GDM1 (cell line): ENCODE measurements at regions not wholly inside any gene's neighbourhood (a gene's known extent, or its start where the extent isn't known, plus 50 kb on each side); places are given as distances from the start of the nearest gene placed in this dataset.
"Not testable (repeated sequence)": the region's sequence is repeated elsewhere in the genome, so short reads cannot be mapped to it uniquely, and the experiment has no call there.

Experiments
- DNase-seq: peaks from one replicate; lab custom pipeline; 2025; lab: John Stamatoyannopoulos, UW

GRCh38 chr17:21470422-21470821, 94.3 kb downstream of the KCNJ12 start:
- not testable (repeated sequence) for DNase-seq

GRCh38 chr17:21470861-21471260, 94.7 kb downstream of the KCNJ12 start:
- no peak for DNase-seq

DNA sequence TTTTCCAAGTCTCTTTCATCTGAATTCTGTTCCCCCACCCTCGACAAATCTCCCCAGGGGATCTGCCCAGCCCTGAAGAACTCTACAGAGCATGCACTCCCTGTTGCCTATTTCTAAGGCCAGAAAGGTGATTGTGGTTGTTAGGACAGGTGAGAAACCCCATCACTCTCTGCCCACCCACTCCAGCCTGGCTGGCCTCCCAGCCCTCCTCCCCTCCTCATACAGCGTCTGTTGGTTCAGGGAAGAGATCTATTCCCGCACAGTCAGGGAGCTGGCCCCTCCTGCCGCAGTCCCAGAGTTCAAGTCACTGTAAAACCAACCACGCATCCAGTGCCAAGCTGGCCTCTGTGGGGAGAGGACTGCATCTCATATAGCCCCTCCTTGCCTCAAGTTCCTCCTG, 98.7 kb downstream of the KCNJ12 start:
- no peak for DNase-seq

DNA sequence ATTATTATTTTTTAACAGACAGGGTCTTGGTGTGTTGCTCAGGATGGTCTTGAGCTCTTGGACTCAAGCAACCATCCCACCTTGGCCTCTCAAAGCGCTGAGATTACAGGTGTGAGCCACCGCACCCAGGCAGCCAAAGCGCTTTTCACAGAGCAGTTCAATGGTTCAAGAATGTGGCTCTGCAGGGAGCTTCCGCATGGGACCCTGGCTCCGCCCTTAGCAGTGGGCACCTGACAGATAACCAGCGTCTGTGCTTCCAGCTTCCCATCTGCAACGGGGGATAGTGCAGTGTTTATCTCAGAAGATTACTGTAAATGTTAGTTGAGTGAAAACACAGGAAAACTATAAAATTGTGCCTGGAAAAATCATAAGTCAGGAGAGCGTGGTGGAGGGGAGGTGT, 99.4 kb downstream of the KCNJ12 start:
- DNase-seq, result no peak

DNA sequence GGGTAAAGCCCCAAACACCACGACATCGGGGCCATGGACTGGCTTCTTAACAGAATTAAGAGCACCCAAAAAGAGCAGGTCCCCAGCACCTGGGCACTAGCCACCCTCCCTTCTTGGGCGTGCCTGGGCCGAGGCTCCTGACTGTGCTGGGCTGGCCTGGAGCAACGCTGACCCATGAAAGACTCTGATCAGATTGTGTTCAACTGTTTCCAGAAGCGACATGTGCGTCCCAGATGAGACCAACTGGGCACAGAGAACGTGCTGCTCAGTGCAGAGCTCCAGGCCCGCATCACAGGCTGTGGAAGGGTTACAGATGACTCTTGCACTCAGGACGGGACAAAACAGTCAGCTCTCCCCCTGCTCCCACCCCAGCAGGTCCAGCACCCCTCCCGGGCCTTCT, 100.7 kb downstream of the KCNJ12 start:
- DNase-seq, result no peak

- no peak for DNase-seq
Measured at GRCh38 chr17:21482189-21482865, 106.2 kb downstream of the KCNJ12 start.

DNA sequence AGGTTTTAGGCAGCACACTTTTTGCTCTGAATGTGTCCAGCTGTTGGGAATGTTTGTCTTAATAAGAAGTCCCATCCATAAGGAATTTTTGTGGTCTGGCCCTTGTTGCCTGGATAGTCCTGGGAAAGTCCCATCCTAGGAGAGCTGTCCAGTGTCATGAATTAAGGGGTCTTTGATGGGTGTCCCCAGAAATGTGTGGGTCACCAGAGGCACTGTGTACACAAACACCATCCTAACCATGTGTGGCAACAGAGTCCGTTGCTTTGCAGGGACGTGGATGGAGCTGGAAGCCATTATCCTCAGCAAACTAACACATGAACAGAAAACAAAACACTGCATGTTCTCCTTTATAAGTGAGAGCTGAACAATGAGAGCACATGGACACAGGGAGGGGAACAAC, 111.9 kb downstream of the KCNJ12 start:
- DNase-seq, result not testable (repeated sequence)

GRCh38 chr17:21493993-21494392, 117.8 kb downstream of the KCNJ12 start:
- DNase-seq, result no peak

GRCh38 chr17:21495281-21495680, 119.1 kb downstream of the KCNJ12 start:
- no peak for DNase-seq

DNA sequence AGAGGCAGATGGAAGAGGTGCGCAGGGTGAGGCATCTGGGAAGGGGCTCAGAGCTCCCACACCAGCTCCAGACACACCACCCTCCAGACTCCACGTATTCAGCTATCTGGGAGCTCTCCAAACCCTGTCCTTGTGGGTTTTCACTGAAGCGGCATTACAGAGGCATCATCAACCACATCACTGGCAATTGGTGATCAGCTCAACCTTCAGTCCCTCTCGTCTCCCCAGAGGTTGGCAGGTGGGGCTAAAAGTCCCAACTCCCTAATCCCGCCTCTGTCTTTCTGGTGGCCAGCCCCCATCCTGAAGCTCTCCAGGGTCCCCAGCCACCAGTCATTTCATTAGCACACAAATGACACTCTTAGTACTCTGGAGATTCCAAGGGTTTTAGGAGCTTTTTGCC, 123.9 kb downstream of the KCNJ12 start:
- no peak for DNase-seq

DNA sequence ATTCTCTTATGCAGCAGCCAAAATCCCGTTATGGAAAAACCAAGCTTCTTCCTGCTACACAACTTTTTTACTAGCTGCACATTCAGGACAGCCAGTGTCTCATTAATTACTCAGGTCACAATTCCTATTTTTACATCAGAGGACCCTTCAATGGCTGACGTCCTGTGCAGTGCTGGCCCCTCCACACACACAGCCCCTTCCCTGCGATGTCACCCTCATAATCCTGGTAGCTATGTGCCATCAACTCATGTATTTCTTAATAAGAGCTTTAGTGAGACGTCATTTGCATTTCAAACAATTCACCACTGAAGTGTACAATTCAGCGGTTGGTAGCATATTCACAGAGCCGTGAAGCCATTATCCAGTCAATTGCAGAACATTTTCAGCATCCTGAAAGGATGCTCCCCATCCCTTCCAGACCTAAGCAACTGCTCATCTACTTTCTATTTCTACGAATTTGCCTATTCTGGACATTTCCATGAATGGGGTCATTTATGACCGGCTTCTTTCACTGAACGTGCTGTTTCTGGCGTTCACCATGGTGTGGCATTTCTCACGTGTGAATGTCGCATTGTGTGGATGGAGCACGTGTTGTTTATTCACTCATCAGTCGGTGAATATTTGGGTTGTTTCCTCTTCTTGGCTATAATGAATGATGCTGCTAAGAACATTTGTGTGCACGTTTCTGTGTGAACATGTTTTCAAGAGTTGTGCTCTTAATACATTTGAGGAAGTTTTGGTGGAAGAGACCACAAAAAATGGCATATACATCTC, 126.0 kb downstream of the KCNJ12 start:
- not testable (repeated sequence) for DNase-seq

DNA sequence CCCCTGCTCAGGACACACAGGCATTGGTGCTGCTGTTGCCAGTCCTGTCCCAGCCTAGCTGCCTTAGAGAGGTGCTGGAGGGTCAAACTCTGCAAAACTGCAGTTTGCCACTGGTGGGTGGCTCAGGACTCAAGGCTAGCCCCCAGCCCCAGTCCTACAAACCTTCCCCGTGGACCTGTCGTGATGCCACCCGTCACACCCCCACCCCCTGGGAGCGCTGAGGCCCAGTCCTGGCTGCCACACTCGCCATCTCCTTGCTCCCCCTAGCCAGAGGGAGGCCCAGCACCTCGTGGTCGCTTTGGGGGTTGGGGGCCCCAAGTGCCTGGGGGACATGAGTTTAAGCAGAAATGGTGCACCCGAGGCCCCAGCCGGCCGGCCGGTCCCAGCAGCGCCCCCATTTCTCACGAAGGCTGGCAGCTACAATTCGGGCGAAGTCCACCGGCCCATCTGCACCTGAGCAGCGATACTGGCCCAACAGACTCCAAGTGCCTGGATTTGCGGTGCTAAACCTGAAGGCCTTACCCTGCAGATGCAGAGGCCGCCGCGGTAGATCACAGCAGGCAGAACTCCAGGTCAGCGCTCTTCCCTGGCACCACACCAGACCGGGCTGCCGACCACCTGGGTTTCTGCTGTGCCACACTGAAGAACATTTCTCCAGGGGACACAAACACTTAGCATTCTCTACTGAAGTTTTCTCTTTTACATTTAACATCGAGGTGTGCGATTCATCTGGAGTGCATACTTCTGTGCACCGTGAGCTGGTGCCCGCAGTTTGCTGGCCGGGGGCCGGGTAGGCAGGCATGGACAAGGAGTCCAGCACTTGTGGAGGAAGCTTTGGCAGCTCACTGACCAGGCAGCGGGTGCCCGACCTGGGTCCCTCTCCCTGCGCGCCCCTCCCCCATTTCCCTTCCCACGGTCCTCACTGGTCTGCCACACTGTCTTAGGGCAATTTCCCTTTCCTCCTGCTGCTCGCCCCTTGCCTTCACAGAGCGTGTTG, 130.0 kb downstream of the KCNJ12 start:
- no peak for DNase-seq

DNA sequence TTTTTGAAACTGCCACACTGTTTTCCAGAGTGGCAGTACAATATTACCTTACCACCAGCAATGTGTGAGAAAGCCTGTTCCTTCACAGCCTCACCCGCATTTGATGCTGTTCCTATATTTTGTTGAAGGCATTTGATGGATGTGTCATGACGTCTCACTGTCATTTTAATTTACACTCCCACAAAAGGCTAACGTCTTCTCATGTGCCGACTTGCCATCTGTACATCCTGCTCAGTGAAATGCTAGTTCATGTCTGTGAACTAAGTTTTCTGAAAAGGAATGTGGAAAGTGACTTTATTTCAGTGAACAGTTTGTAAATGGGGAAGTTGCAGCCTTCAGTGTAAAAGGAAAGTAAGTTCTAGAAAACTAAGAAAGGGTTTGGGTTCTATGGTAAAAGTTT, 131.6 kb downstream of the KCNJ12 start:
- DNase-seq, result not testable (repeated sequence)

DNA sequence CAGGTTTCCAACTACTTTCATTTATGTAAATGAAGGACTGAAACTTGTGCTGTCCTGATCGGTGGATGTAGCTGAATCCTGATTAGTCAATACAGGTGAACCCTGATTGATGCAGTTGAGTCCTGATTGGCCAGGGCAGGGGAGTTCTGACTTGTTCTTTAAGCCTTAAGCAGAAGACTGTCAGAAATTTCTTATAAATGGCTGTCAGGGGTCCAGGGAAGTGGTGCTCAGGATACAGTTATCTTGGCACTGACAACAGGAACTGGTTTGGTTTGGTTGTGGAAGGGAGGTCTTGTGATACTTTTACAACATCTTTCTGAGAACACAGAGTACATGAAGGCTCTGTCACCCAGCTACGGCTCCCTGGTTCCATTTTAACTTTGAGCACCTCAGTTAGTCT, 132.1 kb downstream of the KCNJ12 start:
- DNase-seq, result no peak

DNA sequence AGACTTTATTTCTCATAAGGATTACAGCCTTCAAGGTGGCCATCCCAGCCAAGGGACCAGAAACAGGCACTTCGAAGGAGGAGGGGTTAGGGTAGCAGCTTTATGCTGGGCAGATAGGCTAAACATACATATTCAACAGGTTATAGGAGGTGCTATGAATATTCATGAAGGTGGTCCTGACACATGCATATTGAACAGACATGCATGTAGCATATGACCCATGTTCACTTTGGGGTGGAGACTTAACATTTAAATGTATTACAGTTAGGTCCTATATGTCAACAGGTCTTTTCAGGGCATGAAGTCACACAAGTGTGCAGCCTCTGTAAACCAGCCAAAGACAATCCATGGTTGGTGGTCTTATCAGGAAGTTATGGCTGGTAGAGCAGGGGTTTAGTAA, 133.2 kb downstream of the KCNJ12 start:
- DNase-seq, result not testable (repeated sequence)

DNA sequence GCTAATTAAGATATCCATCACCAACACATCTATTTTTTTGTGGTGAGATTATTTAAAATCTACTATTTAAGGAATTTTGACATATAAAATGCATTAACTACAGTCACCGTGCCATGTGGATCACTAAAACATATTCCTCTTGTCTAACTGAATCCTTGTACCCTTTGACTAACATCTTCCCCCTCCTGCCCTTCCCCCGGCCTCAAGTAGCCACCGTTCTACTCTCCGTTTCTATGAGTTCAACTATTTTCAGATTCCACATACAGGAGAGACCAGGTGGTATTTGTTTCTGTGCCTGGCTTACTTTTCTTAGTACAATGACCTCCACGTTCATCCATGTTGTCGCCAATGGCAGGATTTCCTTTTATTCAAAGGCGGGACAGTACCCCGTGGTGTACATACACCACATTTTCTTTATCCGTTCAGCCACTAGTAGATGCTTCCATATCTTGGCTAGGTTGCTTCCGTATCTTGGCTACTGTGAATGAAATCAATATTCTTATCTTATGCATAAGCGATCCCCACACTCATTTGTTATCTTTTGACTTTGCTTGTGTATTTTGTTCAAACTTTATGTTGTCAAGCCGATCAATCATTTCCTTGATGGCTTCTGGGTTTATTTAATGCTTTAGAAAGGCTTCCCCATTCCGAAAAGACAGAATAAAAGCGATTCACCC, 134.7 kb downstream of the KCNJ12 start:
- DNase-seq, result no peak

DNA sequence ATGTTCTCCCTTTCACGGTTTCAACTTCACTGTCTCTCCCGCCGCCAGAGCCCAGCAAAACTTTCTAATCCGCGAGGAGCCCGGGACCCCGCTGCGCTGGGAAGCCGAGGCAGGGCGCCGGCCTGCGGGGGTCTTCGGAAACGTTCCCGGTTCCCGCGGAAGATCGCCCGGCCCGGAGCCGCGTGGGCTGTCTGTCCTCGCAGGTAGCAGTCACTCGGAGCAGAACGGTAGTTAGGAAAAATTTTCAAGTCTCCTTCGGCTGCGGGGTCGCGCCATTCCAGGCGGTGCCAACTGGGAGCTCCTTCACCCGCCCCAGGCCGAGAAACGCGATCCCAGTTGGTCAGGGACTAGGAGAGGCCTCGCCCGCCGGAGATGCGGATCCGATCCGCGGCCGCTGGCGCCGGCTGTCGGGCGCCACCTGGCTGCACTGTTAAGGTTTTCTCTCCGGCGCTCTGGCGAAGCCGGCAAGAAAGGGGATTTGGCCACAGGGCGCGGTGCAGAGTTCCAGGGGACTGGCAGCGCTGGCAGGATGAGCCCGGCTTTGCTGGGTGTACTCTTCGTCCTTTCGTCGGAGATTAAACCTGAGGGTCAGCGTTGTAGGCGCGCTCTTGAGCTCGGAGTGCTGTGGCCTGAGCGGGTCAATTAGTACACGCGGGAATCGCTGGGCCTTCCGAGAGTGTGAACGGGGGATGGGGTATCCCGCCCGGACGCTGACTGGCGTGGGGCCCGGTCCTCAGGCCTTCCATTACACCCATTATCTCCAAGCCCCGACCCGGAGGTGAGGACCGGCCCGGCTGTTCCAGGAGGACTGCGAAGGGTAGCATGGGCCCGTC, 135.4 kb downstream of the KCNJ12 start:
- DNase-seq, result peak; percentile 65

- DNase-seq, result no peak
Measured at GRCh38 chr17:21512307-21513011, 136.3 kb downstream of the KCNJ12 start.

DNA sequence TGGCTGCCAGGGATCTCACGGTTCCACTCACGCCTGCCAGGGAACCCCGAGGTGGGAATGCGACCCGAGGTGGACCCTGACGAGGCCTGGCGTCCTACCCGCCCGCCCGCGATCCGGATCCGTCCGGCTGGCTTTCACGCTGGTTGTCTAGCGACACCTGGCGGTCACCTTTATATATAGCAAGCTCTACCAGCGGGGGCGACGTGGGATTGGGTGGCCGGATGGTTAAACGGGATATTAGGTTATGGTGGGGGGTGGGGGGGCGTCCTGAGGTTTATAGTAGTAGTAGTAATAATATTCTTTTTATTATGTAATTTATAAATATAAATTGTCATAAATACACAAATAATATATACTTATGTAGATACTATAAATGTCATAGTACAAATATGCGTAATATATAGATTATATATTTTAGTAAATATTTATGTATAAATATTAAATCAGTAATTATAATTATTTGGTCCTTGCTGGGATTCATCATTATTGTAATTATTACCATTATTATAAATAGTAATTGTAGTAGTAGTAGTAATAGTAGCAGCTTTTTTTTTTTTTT, 136.9 kb downstream of the KCNJ12 start:
- peak; percentile 36 for DNase-seq

- not testable (repeated sequence) for DNase-seq
Measured at GRCh38 chr17:21514567-21514966, 138.4 kb downstream of the KCNJ12 start.
